Spleen (tissue), 11 donors: ENCODE measurements at regions not wholly inside any gene's neighbourhood (a gene's known extent, or its start where the extent isn't known, plus 50 kb on each side); places are given as distances from the start of the nearest gene placed in this dataset.

Experiments used
- DNase-seq: peaks from one replicate; pipeline ENCODE4 v3.0.0-alpha.2; 2020
- H3K27ac ChIP-seq, 8 donors: fragments of 200-600 bp; sonication (generic) in 7 of 8; 1 replicate in 4 of 8; 2 replicates in 4 of 8; pipeline versions ENCODE4 v1.5.0 to v1.8.0; 2016 to 2021; ENCODE audit warnings: inconsistent platforms in 4 of 8, mild to moderate bottlenecking in 4 of 8, moderate library complexity in 1 of 8
- H3K27me3 ChIP-seq, 7 donors: fragments of 200-600 bp; sonication (generic) in 6 of 7; replicated peaks in 1 of 7; 1 replicate in 4 of 7; 2 replicates in 3 of 7; pipeline versions ENCODE4 v1.5.0 to v1.8.0; 2016 to 2021; ENCODE audit warnings: inconsistent platforms in 3 of 7, mild to moderate bottlenecking in 1 of 7
- H3K36me3 ChIP-seq, 6 donors: fragments of 200-600 bp; sonication (generic) in 5 of 6; 1 replicate in 4 of 6; 2 replicates in 2 of 6; pipeline versions ENCODE4 v1.5.0 to v1.8.0; 2016 to 2021; ENCODE audit warnings: inconsistent platforms in 2 of 6
- H3K4me1 ChIP-seq, 6 donors: fragments of 200-600 bp; sonication (generic) in 5 of 6; 1 replicate in 3 of 6; 2 replicates in 3 of 6; pipeline versions ENCODE4 v1.5.0 to v1.8.0; 2016 to 2021; ENCODE audit warnings: inconsistent platforms in 3 of 6
- H3K4me3 ChIP-seq, 8 donors: fragments of 200-600 bp; sonication (generic) in 7 of 8; 1 replicate in 4 of 8; 2 replicates in 4 of 8; pipeline versions ENCODE4 v1.5.0 to v1.8.0; 2016 to 2021; ENCODE audit warnings: inconsistent platforms in 4 of 8, mild to moderate bottlenecking in 4 of 8, moderate library complexity in 2 of 8
- H3K9me3 ChIP-seq, 8 donors: fragments of 200-600 bp; sonication (generic) in 7 of 8; 1 replicate in 4 of 8; 2 replicates in 4 of 8; pipeline versions ENCODE4 v1.5.0 to v1.8.0; 2016 to 2021; ENCODE audit warnings: inconsistent platforms in 4 of 8
- CTCF ChIP-seq, 11 experiments: fragments of 200-600 bp in 7 of 11; fragments of 450-650 bp in 4 of 11; sonication (generic) in 4 of 11; IDR thresholded peaks in 8 of 11; conservative IDR thresholded peaks in 3 of 11; 1 replicate in 7 of 11; 2 replicates in 4 of 11; pipeline versions ENCODE4 v1.4.0 to v1.8.0; 2016 to 2021; ENCODE audit warnings: antibody characterized with exemption in 11 of 11, inconsistent platforms in 4 of 11, mild to moderate bottlenecking in 1 of 11
- POLR2A ChIP-seq, 3 donors: fragments of 450-650 bp; IDR thresholded peaks; one replicate each; pipeline ENCODE4 v1.5.1; 2017; ENCODE audit warnings: antibody characterized with exemption in 3 of 3, mild to moderate bottlenecking in 1 of 3
- POLR2AphosphoS5 ChIP-seq, 3 donors: sonication (generic); formaldehyde crosslinking; IDR thresholded peaks; one replicate each; pipeline ENCODE4 v1.5.1; 2017; ENCODE audit warnings: antibody characterized with exemption in 3 of 3
- whole genome bisulfite sequencing, 5 donors: extraction: QIAGEN DNeasy Blood & Tissue Kit in 3 of 5; methylation state at CpG; one replicate each; pipeline versions ENCODE4 v1.1.5 to v1.1.7; 2013 to 2018; 5-methylcytosine and 5-hydroxymethylcytosine counted together
- intact Hi-C: fragments of 100-400 bp; cut with DNase I; formaldehyde crosslinking; loops from one replicate; pipeline ENCODE4 v1.15.0; 2023; ENCODE audit warnings: low total_unique reads
- donor health status: healthy with polysubstance abuse.
- donor health status: DM: no; HTN: no; CAD: no; lungs with moderate emphysema.
- donor health status: DM: no; HTN: no; CAD: no.
- donor health status: Bipolar disorder and iron deficiency.
- donor health status: healthy.
- donor health status: DM: no; HTN: no; CAD: no.
- donor health status: DM: yes; HTN: yes; CAD: no.

- 23 to 39% (median 31%) methylated on average over 5 of the region's 5 CpGs for WGBS, 5 donors
- DNase-seq = no peak
- H3K4me3 ChIP-seq = no peak overlapping the region
- H3K4me1 ChIP-seq = no peaks in the 10 kb centered on the region
- H3K9me3 ChIP-seq = no peaks in the 10 kb centered on the region
- H3K36me3 ChIP-seq = no peaks in the 10 kb centered on the region
- no peaks in the 10 kb centered on the region for H3K27me3 ChIP-seq
- TF ChIP-seq POLR2AphosphoS5 (IDR thresholded peaks at IDR 0.05) (no peak), CTCF (IDR thresholded peaks at IDR 0.05 in 8 of 11, conservative IDR thresholded peaks at IDR 0.05 in 3 of 11) (no peak), POLR2A (IDR thresholded peaks at IDR 0.05) (no peak)
- no peak overlapping the region for H3K27ac ChIP-seq
- intact Hi-C loops = no loop called here
These were observed 104.7 kb downstream of the ISL1 start for GRCh38 chr5:51487952-51488351.

- no peak for TF ChIP-seq POLR2AphosphoS5 (IDR thresholded peaks at IDR 0.05)
- no peak for TF ChIP-seq CTCF (IDR thresholded peaks at IDR 0.05 in 8 of 11, conservative IDR thresholded peaks at IDR 0.05 in 3 of 11)
- TF ChIP-seq POLR2A (IDR thresholded peaks at IDR 0.05) = no peak
- H3K27ac ChIP-seq = no peak overlapping the region
- H3K4me3 ChIP-seq = no peak overlapping the region
- DNase-seq = no peak
- intact Hi-C loops = no loop called here
- no peaks in the 10 kb centered on the region for H3K27me3 ChIP-seq
- H3K9me3 ChIP-seq = no peaks in the 10 kb centered on the region
- 60 to 84% (median 68%) methylated on average over 3 of the region's 3 CpGs for WGBS, 5 donors
- H3K36me3 ChIP-seq = no peaks in the 10 kb centered on the region
- H3K4me1 ChIP-seq = no peaks in the 10 kb centered on the region
These were observed 105.8 kb downstream of the ISL1 start for GRCh38 chr5:51488803-51489642.

- H3K27me3 ChIP-seq = no peaks in the 10 kb centered on the region
- DNase-seq = no peak
- WGBS, 5 donors = 85 to 92% (median 89%) methylated on average over 12 of the region's 12 CpGs
- H3K4me3 ChIP-seq = no peak overlapping the region
- H3K4me1 ChIP-seq = no peaks in the 10 kb centered on the region
- intact Hi-C loops = no loop called here
- TF ChIP-seq CTCF (IDR thresholded peaks at IDR 0.05 in 8 of 11, conservative IDR thresholded peaks at IDR 0.05 in 3 of 11) = no peak
- no peak for TF ChIP-seq POLR2A (IDR thresholded peaks at IDR 0.05)
- TF ChIP-seq POLR2AphosphoS5 (IDR thresholded peaks at IDR 0.05) = no peak
- no peaks in the 10 kb centered on the region for H3K36me3 ChIP-seq
- H3K27ac ChIP-seq = no peak overlapping the region
- no peaks in the 10 kb centered on the region for H3K9me3 ChIP-seq
These were observed 111.6 kb downstream of the ISL1 start for GRCh38 chr5:51494821-51495220.

GRCh38 chr5:51495672-51496071, 112.4 kb downstream of the ISL1 start:
- Histone ChIP-seq H3K27me3 (no peaks in the 10 kb centered on the region), H3K9me3 (no peaks in the 10 kb centered on the region), H3K4me3 (no peak overlapping the region), H3K27ac (no peak overlapping the region), H3K36me3 (no peaks in the 10 kb centered on the region), H3K4me1 (no peaks in the 10 kb centered on the region)
- 34 to 54% (median 40%) methylated on average over 2 of the region's 2 CpGs for WGBS, 5 donors
- TF ChIP-seq CTCF (IDR thresholded peaks at IDR 0.05 in 8 of 11, conservative IDR thresholded peaks at IDR 0.05 in 3 of 11) (no peak), POLR2A (IDR thresholded peaks at IDR 0.05) (no peak), POLR2AphosphoS5 (IDR thresholded peaks at IDR 0.05) (no peak)
- no peak for DNase-seq
- intact Hi-C loops = no loop called here
